Activated CD8-positive, alpha-beta memory T cell treated with anti-CD3 and anti-CD28 coated beads, Interleukin-2, amount 50 U/mL, for 1 hour (primary cell): ENCODE measurements at regions not wholly inside any gene's neighbourhood (a gene's known extent, or its start where the extent isn't known, plus 50 kb on each side); places are given as distances from the start of the nearest gene placed in this dataset.

Experiments used
- DNase-seq: peaks from one replicate; pipeline ENCODE4 v3.0.0-alpha.2; 2020; ENCODE audit errors: extremely low read depth

GRCh38 chr6:14187406-14187805 is 69.8 kb downstream of the CD83 start:
- no peak for DNase-seq

- no peak for DNase-seq
These were observed 71.5 kb downstream of the CD83 start for GRCh38 chr6:14189074-14189473.

- no peak for DNase-seq
These were observed 72.8 kb downstream of the CD83 start for GRCh38 chr6:14190191-14190928.

GRCh38 chr6:14190929-14191224 is 73.3 kb downstream of the CD83 start:
- no peak for DNase-seq

- no peak for DNase-seq
These were observed 74.2 kb downstream of the CD83 start for GRCh38 chr6:14191761-14192160.

GRCh38 chr6:14192216-14192788 is 74.7 kb downstream of the CD83 start:
- DNase-seq = no peak

GRCh38 chr6:14193524-14193923 is 76.0 kb downstream of the CD83 start:
- no peak for DNase-seq

GRCh38 chr6:14194483-14194882 is 76.9 kb downstream of the CD83 start:
- DNase-seq = no peak

GRCh38 chr6:14194976-14195375 is 77.4 kb downstream of the CD83 start:
- DNase-seq = no peak

- no peak for DNase-seq
These were observed 78.5 kb downstream of the CD83 start for GRCh38 chr6:14196026-14196425.

- DNase-seq = no peak
These were observed 79.5 kb downstream of the CD83 start for GRCh38 chr6:14197118-14197517.

GRCh38 chr6:14200047-14200446 is 82.5 kb downstream of the CD83 start:
- DNase-seq = no peak

- DNase-seq = no peak
These were observed 85.4 kb downstream of the CD83 start for GRCh38 chr6:14202947-14203346.

GRCh38 chr6:14206391-14206790 is 88.8 kb downstream of the CD83 start:
- no peak for DNase-seq

- DNase-seq = no peak
These were observed 89.9 kb downstream of the CD83 start for GRCh38 chr6:14207448-14207847.

GRCh38 chr6:14209000-14209399 is 91.4 kb downstream of the CD83 start:
- DNase-seq = no peak

GRCh38 chr6:14210077-14210476 is 92.5 kb downstream of the CD83 start:
- no peak for DNase-seq

GRCh38 chr6:14210663-14211561 is 93.3 kb downstream of the CD83 start:
- peak; percentile 44 for DNase-seq

- no peak for DNase-seq
These were observed 94.0 kb downstream of the CD83 start for GRCh38 chr6:14211562-14211942.

GRCh38 chr6:14212020-14212419 is 94.4 kb downstream of the CD83 start:
- no peak for DNase-seq

- no peak for DNase-seq
These were observed 95.1 kb downstream of the CD83 start for GRCh38 chr6:14212632-14213031.

- no peak for DNase-seq
These were observed 99.5 kb downstream of the CD83 start for GRCh38 chr6:14216946-14217684.
